ENCODE measurements at regions not wholly inside any gene's neighbourhood (a gene's known extent, or its start where the extent isn't known, plus 50 kb on each side); places are given as distances from the start of the nearest gene placed in this dataset.

DNA sequence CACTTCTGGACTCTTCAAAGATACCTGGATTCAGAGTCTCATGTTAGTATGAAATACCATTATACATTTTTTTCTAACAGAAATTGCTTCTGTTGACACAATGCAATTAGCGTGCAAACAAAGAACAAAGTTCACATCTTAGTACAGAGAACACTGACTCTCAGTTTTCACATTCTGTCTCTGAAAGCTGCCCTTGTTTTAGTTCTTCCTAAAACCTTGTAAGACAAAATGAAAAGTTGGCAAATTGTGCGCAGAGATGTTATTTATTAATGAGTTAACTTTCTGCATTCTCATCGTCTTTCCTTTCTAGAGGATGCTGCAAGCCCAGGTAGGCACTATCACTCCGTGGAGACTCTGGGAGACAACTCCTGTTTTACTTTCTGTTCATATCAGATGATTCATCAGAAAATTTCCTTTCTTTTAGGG is 377.3 kb upstream of the POU3F3 start:
- no peak overlapping the region for H3K4me2 ChIP-seq (ENCODE audit: low read length)
- H4K20me1 ChIP-seq (ENCODE audit: insufficient read depth), result no peaks in the 10 kb centered on the region
- ChIA-PET CTCF (no interaction called here), POLR2A (no interaction called here), RAD21 (ENCODE audit: low non-redundant PET in 1 of 2, low total read pairs in 2 of 2, uncharacterized antibody in 2 of 2, unreplicated experiment in 2 of 2) (no interaction called here)
- no peaks in the 10 kb centered on the region for H3K79me2 ChIP-seq (ENCODE audit: insufficient read depth, low read length)
- DNase-seq (ENCODE audit: low read depth, low spot score) (no peak), ATAC-seq (no peak)
- peaks cover 6 to 11% of the 10 kb centered on the region in 2 experiments; a peak in 2 of 4 replicates for H3K9me3 ChIP-seq (ENCODE audit: control insufficient read depth in 1 of 2, insufficient read depth in 1 of 2, low read depth in 1 of 2, low read length in 2 of 2)
- BruUV-seq (replicated peaks), result no TSS peak
- H3K27me3 ChIP-seq (ENCODE audit: insufficient read depth, low read length), result no peaks in the 10 kb centered on the region
- TF ChIP-seq ZNF274 (IDR thresholded peaks at IDR 0.05; ENCODE audit: low read depth, low read length) (no peak), CBX3 (IDR thresholded peaks at IDR 0.05; ENCODE audit: low read depth) (no peak), ZFX (IDR thresholded peaks at IDR 0.05) (no peak), RAD21 (IDR thresholded peaks at IDR 0.05; ENCODE audit: low read depth) (no peak), ATF3 (IDR thresholded peaks at IDR 0.05) (no peak), EGR1 (IDR thresholded peaks at IDR 0.05; ENCODE audit: low read depth) (no peak), TCF7L2 (IDR thresholded peaks at IDR 0.05; ENCODE audit: borderline replicate concordance, extremely low read depth, insufficient read depth, insufficient read length) (no peak), SIN3A (IDR thresholded peaks at IDR 0.05; ENCODE audit: low read depth) (no peak)
- H3K36me3 ChIP-seq (ENCODE audit: control insufficient read depth in 1 of 2, insufficient read depth in 2 of 2, low read length in 2 of 2), result no peaks in the 10 kb centered on the region
- H3K9ac ChIP-seq (ENCODE audit: low read length), result no peak overlapping the region
- no peak overlapping the region for H3K27ac ChIP-seq (ENCODE audit: low read depth, low read length)
- intact Hi-C loops (cut with micrococcal nuclease), result no loop called here
- no peaks in the 10 kb centered on the region for H3K9me2 ChIP-seq (ENCODE audit: insufficient read depth)
- no peak overlapping the region for H2AFZ ChIP-seq (ENCODE audit: low read depth, low read length, poor library complexity, severe bottlenecking)
- H3K4me3 ChIP-seq (replicated peaks in 1 of 2; ENCODE audit: low read depth in 1 of 2, low read length in 2 of 2), result no peak overlapping the region
- H3K4me1 ChIP-seq (ENCODE audit: control insufficient read depth in 1 of 2, insufficient read depth in 2 of 2, low read length in 2 of 2), result no peaks in the 10 kb centered on the region

DNA sequence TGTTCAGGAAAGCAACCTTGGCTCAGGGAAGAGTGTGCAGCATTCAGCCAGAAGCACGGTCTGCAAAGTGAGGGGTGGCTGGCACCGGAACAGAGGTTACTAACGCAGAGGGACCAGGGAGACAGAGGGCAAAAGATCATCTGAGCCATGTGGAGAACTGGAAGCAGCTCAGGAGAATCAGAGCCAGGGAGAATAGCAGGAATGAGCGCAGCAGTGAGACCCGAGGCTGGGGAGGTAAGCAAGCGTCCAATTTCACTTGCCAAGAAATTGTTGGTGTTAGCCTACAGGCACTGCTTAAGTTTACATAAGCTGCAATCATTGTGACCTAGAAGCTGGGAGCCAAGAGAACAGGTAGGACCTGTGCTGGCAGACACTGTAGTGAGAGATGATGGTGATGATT is 372.6 kb upstream of the POU3F3 start:
- Histone ChIP-seq H3K4me2 (ENCODE audit: low read length) (no peak overlapping the region), H3K9ac (ENCODE audit: low read length) (no peak overlapping the region), H3K9me3 (ENCODE audit: control insufficient read depth in 1 of 2, insufficient read depth in 1 of 2, low read depth in 1 of 2, low read length in 2 of 2) (peaks cover 6 to 12% of the 10 kb centered on the region in 2 experiments; a peak in 2 of 4 replicates), H3K4me1 (ENCODE audit: control insufficient read depth in 1 of 2, insufficient read depth in 2 of 2, low read length in 2 of 2) (no peaks in the 10 kb centered on the region), H2AFZ (ENCODE audit: low read depth, low read length, poor library complexity, severe bottlenecking) (no peak overlapping the region), H4K20me1 (ENCODE audit: insufficient read depth) (no peaks in the 10 kb centered on the region), H3K36me3 (ENCODE audit: control insufficient read depth in 1 of 2, insufficient read depth in 2 of 2, low read length in 2 of 2) (no peaks in the 10 kb centered on the region), H3K27me3 (ENCODE audit: insufficient read depth, low read length) (no peaks in the 10 kb centered on the region), H3K4me3 (replicated peaks in 1 of 2; ENCODE audit: low read depth in 1 of 2, low read length in 2 of 2) (no peak overlapping the region), H3K27ac (ENCODE audit: low read depth, low read length) (no peak overlapping the region), H3K79me2 (ENCODE audit: insufficient read depth, low read length) (no peaks in the 10 kb centered on the region), H3K9me2 (ENCODE audit: insufficient read depth) (no peaks in the 10 kb centered on the region)
- no TSS peak for BruUV-seq (replicated peaks)
- RAD21 ChIA-PET (ENCODE audit: low non-redundant PET in 1 of 2, low total read pairs in 2 of 2, uncharacterized antibody in 2 of 2, unreplicated experiment in 2 of 2), result no interaction called here
- POLR2A ChIA-PET, result no interaction called here
- intact Hi-C loops (cut with micrococcal nuclease), result no loop called here
- ATAC-seq, result no peak
- CTCF ChIA-PET, result no interaction called here
- no peak for DNase-seq (ENCODE audit: low read depth, low spot score)
- TF ChIP-seq FOSL1 (IDR thresholded peaks at IDR 0.05; ENCODE audit: low read depth) (no peak), REST (IDR thresholded peaks at IDR 0.05; ENCODE audit: low read depth) (no peak), CEBPB (IDR thresholded peaks at IDR 0.05; ENCODE audit: low read depth) (no peak), EGR1 (IDR thresholded peaks at IDR 0.05; ENCODE audit: low read depth) (no peak), ATF3 (IDR thresholded peaks at IDR 0.05) (no peak), RAD21 (IDR thresholded peaks at IDR 0.05; ENCODE audit: low read depth) (no peak), YY1 (IDR thresholded peaks at IDR 0.05; ENCODE audit: extremely low read depth, insufficient replicate concordance, low read depth, low read length) (no peak), JUND (IDR thresholded peaks at IDR 0.05) (no peak), SRF (IDR thresholded peaks at IDR 0.05; ENCODE audit: low read depth) (no peak), POLR2AphosphoS5 (IDR thresholded peaks at IDR 0.05; ENCODE audit: low read depth, low read length) (no peak), TCF7L2 (IDR thresholded peaks at IDR 0.05; ENCODE audit: borderline replicate concordance, extremely low read depth, insufficient read depth, insufficient read length) (no peak)
- TF ChIP-seq, protein P1, sequence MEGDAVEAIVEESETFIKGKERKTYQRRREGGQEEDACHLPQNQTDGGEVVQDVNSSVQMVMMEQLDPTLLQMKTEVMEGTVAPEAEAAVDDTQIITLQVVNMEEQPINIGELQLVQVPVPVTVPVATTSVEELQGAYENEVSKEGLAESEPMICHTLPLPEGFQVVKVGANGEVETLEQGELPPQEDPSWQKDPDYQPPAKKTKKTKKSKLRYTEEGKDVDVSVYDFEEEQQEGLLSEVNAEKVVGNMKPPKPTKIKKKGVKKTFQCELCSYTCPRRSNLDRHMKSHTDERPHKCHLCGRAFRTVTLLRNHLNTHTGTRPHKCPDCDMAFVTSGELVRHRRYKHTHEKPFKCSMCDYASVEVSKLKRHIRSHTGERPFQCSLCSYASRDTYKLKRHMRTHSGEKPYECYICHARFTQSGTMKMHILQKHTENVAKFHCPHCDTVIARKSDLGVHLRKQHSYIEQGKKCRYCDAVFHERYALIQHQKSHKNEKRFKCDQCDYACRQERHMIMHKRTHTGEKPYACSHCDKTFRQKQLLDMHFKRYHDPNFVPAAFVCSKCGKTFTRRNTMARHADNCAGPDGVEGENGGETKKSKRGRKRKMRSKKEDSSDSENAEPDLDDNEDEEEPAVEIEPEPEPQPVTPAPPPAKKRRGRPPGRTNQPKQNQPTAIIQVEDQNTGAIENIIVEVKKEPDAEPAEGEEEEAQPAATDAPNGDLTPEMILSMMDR (IDR thresholded peaks at IDR 0.05 in 2 of 3, conservative IDR thresholded peaks at IDR 0.05 in 1 of 3; ENCODE audit: borderline replicate concordance in 1 of 3, insufficient read depth in 1 of 3, low read depth in 2 of 3, low read length in 2 of 3), result no peak
